Loucy (cell line): ENCODE measurements at regions not wholly inside any gene's neighbourhood (a gene's known extent, or its start where the extent isn't known, plus 50 kb on each side); places are given as distances from the start of the nearest gene placed in this dataset.

ENCODE experiments used
- EZH2phosphoT487 ChIP-seq: fragments of 200-600 bp; IDR thresholded peaks from 2 replicates; pipeline ENCODE4 v1.6.1; 2018; ENCODE audit warnings: antibody characterized with exemption, mild to moderate bottlenecking, moderate library complexity, borderline replicate concordance
- TF ChIP-seq, protein P1 (sequence below): fragments of 200-600 bp; sonication (generic); conservative IDR thresholded peaks from 2 replicates; pipeline ENCODE4 v1.5.1; 2014; ENCODE audit warnings: mild to moderate bottlenecking, antibody characterized with exemption, low read length

DNA sequence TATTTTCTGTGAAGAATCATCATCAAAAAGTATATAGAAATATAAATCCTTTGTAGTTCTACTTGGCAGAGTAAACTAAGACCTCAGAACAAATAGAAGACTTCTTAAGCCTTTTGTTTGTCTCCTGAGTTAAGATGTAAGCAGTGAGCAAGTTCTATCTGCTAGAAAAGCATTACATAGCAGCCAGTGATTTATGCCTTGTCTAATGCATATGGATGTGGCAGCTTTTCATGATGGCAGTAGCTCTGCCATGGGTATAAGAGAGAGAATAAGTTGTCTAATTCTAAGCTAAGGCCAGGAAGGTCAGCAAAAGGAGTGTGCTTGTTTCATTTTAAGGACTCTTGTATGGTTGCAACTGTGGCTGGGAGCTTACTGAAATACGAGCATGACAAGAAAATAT is 920.2 kb downstream of the GRIK2 start:
- TF ChIP-seq, protein P1, sequence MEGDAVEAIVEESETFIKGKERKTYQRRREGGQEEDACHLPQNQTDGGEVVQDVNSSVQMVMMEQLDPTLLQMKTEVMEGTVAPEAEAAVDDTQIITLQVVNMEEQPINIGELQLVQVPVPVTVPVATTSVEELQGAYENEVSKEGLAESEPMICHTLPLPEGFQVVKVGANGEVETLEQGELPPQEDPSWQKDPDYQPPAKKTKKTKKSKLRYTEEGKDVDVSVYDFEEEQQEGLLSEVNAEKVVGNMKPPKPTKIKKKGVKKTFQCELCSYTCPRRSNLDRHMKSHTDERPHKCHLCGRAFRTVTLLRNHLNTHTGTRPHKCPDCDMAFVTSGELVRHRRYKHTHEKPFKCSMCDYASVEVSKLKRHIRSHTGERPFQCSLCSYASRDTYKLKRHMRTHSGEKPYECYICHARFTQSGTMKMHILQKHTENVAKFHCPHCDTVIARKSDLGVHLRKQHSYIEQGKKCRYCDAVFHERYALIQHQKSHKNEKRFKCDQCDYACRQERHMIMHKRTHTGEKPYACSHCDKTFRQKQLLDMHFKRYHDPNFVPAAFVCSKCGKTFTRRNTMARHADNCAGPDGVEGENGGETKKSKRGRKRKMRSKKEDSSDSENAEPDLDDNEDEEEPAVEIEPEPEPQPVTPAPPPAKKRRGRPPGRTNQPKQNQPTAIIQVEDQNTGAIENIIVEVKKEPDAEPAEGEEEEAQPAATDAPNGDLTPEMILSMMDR: no peak
- TF ChIP-seq EZH2phosphoT487: no peak
